ENCODE measurements at regions not wholly inside any gene's neighbourhood (a gene's known extent, or its start where the extent isn't known, plus 50 kb on each side); places are given as distances from the start of the nearest gene placed in this dataset.
A peak's percentile ranks its signal among the peaks of the same experiment; 100 is the strongest.
"Not testable (repeated sequence)": the region's sequence is repeated elsewhere in the genome, so short reads cannot be mapped to it uniquely, and the experiment has no call there.

DNA sequence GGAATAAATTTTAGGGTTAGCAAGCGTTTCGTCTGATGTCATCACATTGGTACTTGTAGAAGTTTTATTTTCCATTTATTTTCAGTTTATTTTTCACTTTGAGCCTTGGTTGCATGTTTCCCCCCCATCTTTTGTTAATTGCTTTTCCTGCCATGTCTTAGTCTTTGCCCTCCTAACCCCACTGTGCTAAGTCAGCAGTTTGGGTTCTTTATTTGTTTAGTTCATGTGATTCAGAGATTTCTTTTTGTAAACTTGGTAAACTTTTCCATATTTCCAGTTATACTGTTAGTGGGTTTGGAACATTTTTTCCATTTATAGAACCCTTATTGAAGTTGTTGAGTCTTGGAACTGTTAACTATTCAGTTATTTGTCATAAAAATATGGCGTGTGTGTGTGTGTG, 252.9 kb upstream of the ANKH start:
- in situ Hi-C loops (cut with HindIII; ENCODE audit: low pct_unique_long_range_greater_than_20kb, low sequenced_read_pairs): no loop called here
- no peak for TF ChIP-seq JUND (IDR thresholded peaks at IDR 0.05; ENCODE audit: low read depth)
- DNase-seq (ENCODE audit: low read depth in 1 of 2, low spot score in 1 of 2): no peak

- no peak for DNase-seq (ENCODE audit: low read depth in 1 of 2, low spot score in 1 of 2)
- in situ Hi-C loops (cut with HindIII; ENCODE audit: low pct_unique_long_range_greater_than_20kb, low sequenced_read_pairs): no loop called here
- no peak for TF ChIP-seq JUND (IDR thresholded peaks at IDR 0.05; ENCODE audit: low read depth)
These were observed 246.1 kb upstream of the ANKH start for GRCh38 chr5:15117688-15118087.

DNA sequence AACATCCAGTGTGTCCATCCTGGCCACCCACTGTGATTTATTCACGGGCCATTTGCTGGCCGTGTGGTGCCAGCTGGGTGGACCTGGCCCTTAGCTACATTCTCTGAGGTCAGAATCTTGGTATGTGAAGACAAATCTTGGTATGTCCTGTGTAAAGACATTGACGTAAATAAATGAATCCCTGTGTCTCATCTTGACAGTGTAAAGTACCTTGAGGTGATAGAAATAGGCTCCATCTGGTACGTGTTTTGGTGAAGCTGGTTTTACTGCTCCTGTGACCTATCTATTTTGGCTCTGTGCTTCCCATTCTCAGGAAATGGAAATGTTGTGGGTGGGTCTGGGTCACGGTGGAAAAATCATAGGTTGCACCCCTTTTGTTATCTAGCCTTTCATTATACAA, 245.4 kb upstream of the ANKH start:
- no peak for DNase-seq (ENCODE audit: low read depth in 1 of 2, low spot score in 1 of 2)
- in situ Hi-C loops (cut with HindIII; ENCODE audit: low pct_unique_long_range_greater_than_20kb, low sequenced_read_pairs): no loop called here
- TF ChIP-seq JUND (IDR thresholded peaks at IDR 0.05; ENCODE audit: low read depth): no peak

DNA sequence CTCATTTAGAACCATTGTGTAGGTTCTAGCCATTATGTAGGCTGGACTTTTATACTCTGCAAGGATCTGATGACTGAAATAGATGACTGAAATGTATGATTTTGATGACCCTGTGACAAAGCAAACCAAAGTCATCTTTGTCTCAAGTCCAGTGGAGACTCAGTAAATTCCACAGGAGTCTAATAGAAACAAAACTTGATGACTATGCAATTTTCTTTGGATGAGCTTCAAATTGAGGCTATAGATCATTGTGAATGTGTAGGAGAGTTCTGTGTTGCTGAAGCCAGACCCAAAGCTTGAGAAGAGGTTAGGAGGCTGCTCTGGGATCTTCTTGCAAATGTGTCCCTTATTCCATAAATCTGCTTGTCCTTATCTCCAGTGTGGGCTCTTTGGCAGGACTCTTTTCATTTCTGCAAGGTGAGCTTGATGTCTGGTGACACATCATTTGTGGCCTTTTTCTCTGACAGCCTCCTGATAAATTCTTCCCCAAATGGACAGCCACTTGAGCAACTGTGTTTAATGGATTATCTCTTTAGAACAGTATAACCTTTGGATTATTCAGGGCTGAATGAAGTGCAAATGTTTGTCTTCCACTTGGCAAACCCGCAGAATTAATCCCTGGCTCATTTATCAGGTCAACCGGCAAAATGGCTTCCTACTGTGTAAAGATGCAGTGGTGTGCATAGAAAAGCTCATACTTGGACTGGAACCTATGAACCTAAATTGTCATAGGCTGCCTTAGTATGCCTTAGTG, 235.1 kb upstream of the ANKH start:
- in situ Hi-C loops (cut with HindIII; ENCODE audit: low pct_unique_long_range_greater_than_20kb, low sequenced_read_pairs): no loop called here
- no peak for TF ChIP-seq JUND (IDR thresholded peaks at IDR 0.05; ENCODE audit: low read depth)

DNA sequence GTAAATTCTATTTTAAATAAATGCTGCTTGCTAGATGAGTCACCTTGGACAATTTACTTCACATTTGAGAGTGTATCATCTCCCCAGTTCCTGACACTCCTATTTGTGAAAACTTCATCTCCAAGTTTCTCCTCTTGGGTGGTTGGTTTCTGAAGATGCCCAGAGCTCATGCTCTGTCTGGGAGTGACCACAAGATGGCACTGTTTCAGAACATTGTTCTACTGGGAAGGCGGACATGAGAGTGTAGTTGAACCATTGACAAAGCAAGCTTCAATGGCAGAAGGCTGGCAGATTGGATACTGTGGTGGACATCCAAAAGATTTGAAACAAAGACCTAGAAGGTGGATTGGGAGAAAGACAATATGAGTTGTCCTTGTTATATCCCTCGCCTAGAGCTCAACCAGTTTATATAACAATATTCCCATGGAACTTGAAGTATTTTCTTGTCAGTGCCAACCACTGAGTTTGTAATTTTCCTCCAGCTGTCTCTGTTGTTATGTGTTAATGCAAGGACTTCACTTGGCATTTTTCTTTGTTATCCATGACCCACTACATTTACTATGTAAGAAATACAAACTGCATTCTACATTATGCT, 234.3 kb upstream of the ANKH start:
- no peak for TF ChIP-seq JUND (IDR thresholded peaks at IDR 0.05; ENCODE audit: low read depth)
- DNase-seq (ENCODE audit: low read depth in 1 of 2, low spot score in 1 of 2): peak; percentile 23 to 68
- in situ Hi-C loops (cut with HindIII; ENCODE audit: low pct_unique_long_range_greater_than_20kb, low sequenced_read_pairs): no loop called here

More for the DNA sequence above, 235.1 kb upstream of the ANKH start:
- DNase-seq (ENCODE audit: low read depth in 1 of 2, low spot score in 1 of 2): no peak

DNA sequence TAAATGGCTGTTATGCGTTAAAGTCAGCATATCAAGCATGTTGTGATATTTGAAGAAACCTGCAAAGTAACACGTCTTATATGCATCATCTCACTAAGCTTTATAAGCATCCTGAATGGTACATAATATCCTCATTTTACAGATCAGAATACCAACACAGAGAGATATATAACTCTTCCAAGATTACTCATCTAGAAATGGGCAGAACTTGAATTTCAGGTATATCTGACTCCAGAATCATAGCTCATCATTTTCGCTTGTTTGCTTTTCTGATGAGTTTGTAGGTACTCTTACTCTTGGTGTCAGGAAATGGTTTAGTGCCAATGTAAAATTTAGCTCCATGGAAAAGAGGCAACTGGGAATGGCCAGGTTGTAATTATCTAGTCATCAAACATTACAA, 232.3 kb upstream of the ANKH start:
- peak in 1 of 2 experiments; percentile 5 for DNase-seq (ENCODE audit: low read depth in 1 of 2, low spot score in 1 of 2)
- no peak for TF ChIP-seq JUND (IDR thresholded peaks at IDR 0.05; ENCODE audit: low read depth)
- in situ Hi-C loops (cut with HindIII; ENCODE audit: low pct_unique_long_range_greater_than_20kb, low sequenced_read_pairs): no loop called here

GRCh38 chr5:15103130-15103529, 231.6 kb upstream of the ANKH start:
- no peak for DNase-seq (ENCODE audit: low read depth in 1 of 2, low spot score in 1 of 2)
- in situ Hi-C loops (cut with HindIII; ENCODE audit: low pct_unique_long_range_greater_than_20kb, low sequenced_read_pairs): no loop called here
- TF ChIP-seq JUND (IDR thresholded peaks at IDR 0.05; ENCODE audit: low read depth): no peak

DNA sequence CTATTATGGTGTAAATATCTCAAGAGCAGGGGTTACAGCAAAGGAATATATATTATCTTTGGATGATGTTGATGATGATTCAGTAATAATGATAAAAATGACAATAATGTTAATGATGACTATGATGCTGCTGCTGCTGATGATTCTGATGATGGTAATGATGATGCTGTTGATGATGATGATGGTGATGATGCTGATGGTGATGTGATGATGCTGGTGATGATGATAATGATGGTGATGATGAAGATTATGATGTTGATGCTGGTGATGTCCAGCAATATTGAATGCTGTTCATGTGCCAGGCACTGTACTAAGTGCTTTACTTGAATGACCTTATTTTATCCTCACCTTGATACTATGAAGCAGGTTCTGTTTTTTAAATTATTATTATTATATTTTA, 226.0 kb upstream of the ANKH start:
- in situ Hi-C loops (cut with HindIII; ENCODE audit: low pct_unique_long_range_greater_than_20kb, low sequenced_read_pairs): no loop called here
- TF ChIP-seq JUND (IDR thresholded peaks at IDR 0.05; ENCODE audit: low read depth): no peak
- DNase-seq (ENCODE audit: low read depth in 1 of 2, low spot score in 1 of 2): no peak

GRCh38 chr5:15096686-15097085, 225.1 kb upstream of the ANKH start:
- DNase-seq (ENCODE audit: low read depth in 1 of 2, low spot score in 1 of 2); in situ Hi-C loops (cut with HindIII; ENCODE audit: low pct_unique_long_range_greater_than_20kb, low sequenced_read_pairs): not testable (repeated sequence)

GRCh38 chr5:15092801-15093200, 221.2 kb upstream of the ANKH start:
- no peak for DNase-seq (ENCODE audit: low read depth in 1 of 2, low spot score in 1 of 2)
- TF ChIP-seq JUND (IDR thresholded peaks at IDR 0.05; ENCODE audit: low read depth): no peak
- in situ Hi-C loops (cut with HindIII; ENCODE audit: low pct_unique_long_range_greater_than_20kb, low sequenced_read_pairs): no loop called here

- DNase-seq (ENCODE audit: low read depth in 1 of 2, low spot score in 1 of 2): no peak
- TF ChIP-seq JUND (IDR thresholded peaks at IDR 0.05; ENCODE audit: low read depth): no peak
- in situ Hi-C loops (cut with HindIII; ENCODE audit: low pct_unique_long_range_greater_than_20kb, low sequenced_read_pairs): no loop called here
These were observed 214.1 kb upstream of the ANKH start for GRCh38 chr5:15085671-15086070.

DNA sequence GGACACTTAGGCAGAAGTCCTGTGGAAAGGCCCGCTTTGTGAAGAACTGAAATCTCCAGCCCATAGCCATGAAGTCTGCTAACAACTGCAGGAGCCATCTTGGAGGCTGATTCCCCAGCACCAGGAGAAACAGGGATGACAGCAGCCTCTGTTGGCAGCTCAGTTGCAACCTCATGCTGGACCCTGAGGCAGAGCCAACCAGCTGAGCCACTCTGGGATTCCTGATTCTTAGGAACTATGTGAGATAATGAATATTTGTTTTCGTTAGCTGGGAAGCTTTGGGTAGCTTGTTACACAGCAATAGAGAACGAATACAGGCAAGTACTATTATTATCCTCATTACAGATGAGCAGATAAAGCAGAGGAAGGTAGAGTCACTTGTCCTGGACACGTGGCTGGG, 210.5 kb upstream of the ANKH start:
- no peak for TF ChIP-seq JUND (IDR thresholded peaks at IDR 0.05; ENCODE audit: low read depth)
- no peak for DNase-seq (ENCODE audit: low read depth in 1 of 2, low spot score in 1 of 2)
- in situ Hi-C loops (cut with HindIII; ENCODE audit: low pct_unique_long_range_greater_than_20kb, low sequenced_read_pairs): no loop called here

- DNase-seq (ENCODE audit: low read depth in 1 of 2, low spot score in 1 of 2): no peak
- no peak for TF ChIP-seq JUND (IDR thresholded peaks at IDR 0.05; ENCODE audit: low read depth)
- in situ Hi-C loops (cut with HindIII; ENCODE audit: low pct_unique_long_range_greater_than_20kb, low sequenced_read_pairs): no loop called here
These were observed 208.6 kb upstream of the ANKH start for GRCh38 chr5:15080219-15080618.

DNA sequence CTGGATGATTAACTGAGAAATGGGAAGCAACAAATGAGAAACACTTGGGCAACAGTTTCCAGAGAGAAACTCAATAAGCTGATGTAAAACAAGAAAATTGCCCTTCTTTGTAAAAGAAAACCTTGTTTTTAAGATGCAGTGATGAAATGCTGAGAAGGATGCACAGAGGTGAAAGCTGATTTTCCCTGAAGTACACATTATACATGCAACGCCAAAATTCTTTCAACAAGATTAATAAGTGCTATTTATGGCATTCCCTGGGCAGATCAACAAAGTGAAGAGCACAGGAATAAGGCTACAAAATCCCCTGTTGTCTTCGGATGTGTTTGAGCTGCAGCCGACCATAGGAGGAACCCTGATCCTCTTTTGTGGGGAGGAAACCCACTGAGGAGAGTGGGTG, 208.0 kb upstream of the ANKH start:
- in situ Hi-C loops (cut with HindIII; ENCODE audit: low pct_unique_long_range_greater_than_20kb, low sequenced_read_pairs): no loop called here
- TF ChIP-seq JUND (IDR thresholded peaks at IDR 0.05; ENCODE audit: low read depth): no peak
- no peak for DNase-seq (ENCODE audit: low read depth in 1 of 2, low spot score in 1 of 2)
